ENCODE measurements at regions not wholly inside any gene's neighbourhood (a gene's known extent, or its start where the extent isn't known, plus 50 kb on each side); places are given as distances from the start of the nearest gene placed in this dataset.

DNA sequence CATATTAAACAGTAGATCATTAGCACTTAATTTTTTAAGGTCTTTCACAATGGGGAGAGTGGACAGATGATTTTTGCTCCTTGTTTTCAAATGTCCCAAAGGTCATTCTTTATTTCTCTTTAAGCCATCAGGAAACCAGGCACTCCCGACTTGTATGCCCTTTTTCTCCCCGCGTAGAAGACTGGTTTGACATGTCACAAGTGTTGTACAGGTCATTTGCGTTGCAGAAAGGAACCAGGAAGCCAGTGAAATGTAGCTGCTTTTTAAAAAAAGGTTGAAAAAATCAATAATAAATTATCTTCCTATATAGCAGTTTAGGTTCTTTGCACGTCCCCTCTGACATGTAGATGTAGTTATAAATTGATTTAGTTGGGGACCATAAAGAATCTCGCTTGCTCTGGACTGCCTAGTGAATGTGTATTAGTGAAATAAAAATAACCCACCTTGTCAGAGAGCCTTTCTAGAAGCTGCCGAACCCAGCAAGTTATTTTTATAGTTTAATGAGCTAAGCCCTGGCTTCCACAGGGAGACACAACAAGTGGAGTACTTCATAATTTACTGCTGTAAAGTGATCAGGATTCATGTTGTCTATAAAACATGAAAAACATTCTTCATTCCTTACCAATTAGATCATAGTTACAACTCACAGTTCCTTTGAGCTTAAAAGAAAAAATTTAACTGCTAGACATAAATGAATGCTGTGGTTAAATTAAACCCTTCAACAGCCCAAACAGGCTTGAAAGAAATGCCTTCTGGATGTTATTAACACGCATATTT is 404.6 kb downstream of the CSNK1G3 start (continued):
- TF ChIP-seq FEZF1 (tag by site-specific recombination; IDR thresholded peaks at IDR 0.05) (peak; percentile 83), KLF1 (tag by site-specific recombination; IDR thresholded peaks at IDR 0.05) (no peak), ZNF658 (tag by site-specific recombination; IDR thresholded peaks at IDR 0.05) (no peak), ZNF654 (tag by site-specific recombination; IDR thresholded peaks at IDR 0.05; ENCODE audit: low read depth) (0 out of 2 replicates have a peak, but pooled peaks have one; percentile 6), ZNF350 (tag by site-specific recombination; IDR thresholded peaks at IDR 0.05) (0 out of 2 replicates have a peak, but pooled peaks have one; percentile 32), SALL2 (tag by site-specific recombination; IDR thresholded peaks at IDR 0.05; ENCODE audit: borderline replicate concordance) (no peak), ZNF664 (tag by site-specific recombination; IDR thresholded peaks at IDR 0.05) (peak; percentile 81), ZNF366 (tag by site-specific recombination; conservative IDR thresholded peaks at IDR 0.05) (peak; percentile 96), HOXA7 (CRISPR knock-in tag; IDR thresholded peaks at IDR 0.05; ENCODE audit: borderline replicate concordance) (no peak), ZNF239 (tag by site-specific recombination; IDR thresholded peaks at IDR 0.05) (no peak), ZNF792 (tag by site-specific recombination; IDR thresholded peaks at IDR 0.05) (no peak), ZNF155 (tag by site-specific recombination; IDR thresholded peaks at IDR 0.05) (no peak), ZNF394 (tag by site-specific recombination; IDR thresholded peaks at IDR 0.05; ENCODE audit: borderline replicate concordance) (peak; percentile 79; the same call in 1 of the 2 replicates), REPIN1 (tag by site-specific recombination; IDR thresholded peaks at IDR 0.05; ENCODE audit: low read depth) (peak; percentile 22; the same call in 1 of the 2 replicates), ZNF561 (tag by site-specific recombination; IDR thresholded peaks at IDR 0.05; ENCODE audit: borderline replicate concordance) (no peak; the same call in 1 of the 2 replicates), ZNF302 (tag by site-specific recombination; IDR thresholded peaks at IDR 0.05; ENCODE audit: low read depth) (no peak), BCL11A (tag by site-specific recombination; IDR thresholded peaks at IDR 0.05; ENCODE audit: low read depth) (peak; percentile 84), ZNF157 (tag by site-specific recombination; IDR thresholded peaks at IDR 0.05) (no peak), ZIC2 (tag by site-specific recombination; IDR thresholded peaks at IDR 0.05) (no peak), ZSCAN16 (tag by site-specific recombination; IDR thresholded peaks at IDR 0.05) (no peak), SCRT1 (tag by site-specific recombination; IDR thresholded peaks at IDR 0.05; ENCODE audit: borderline replicate concordance) (peak; percentile 95), GLI4 (tag by site-specific recombination; IDR thresholded peaks at IDR 0.05) (no peak), SP3 (tag by site-specific recombination; IDR thresholded peaks at IDR 0.05) (no peak), ZNF433 (tag by site-specific recombination; IDR thresholded peaks at IDR 0.05; ENCODE audit: low read depth) (no peak)
- TF ChIP-seq, protein P1, sequence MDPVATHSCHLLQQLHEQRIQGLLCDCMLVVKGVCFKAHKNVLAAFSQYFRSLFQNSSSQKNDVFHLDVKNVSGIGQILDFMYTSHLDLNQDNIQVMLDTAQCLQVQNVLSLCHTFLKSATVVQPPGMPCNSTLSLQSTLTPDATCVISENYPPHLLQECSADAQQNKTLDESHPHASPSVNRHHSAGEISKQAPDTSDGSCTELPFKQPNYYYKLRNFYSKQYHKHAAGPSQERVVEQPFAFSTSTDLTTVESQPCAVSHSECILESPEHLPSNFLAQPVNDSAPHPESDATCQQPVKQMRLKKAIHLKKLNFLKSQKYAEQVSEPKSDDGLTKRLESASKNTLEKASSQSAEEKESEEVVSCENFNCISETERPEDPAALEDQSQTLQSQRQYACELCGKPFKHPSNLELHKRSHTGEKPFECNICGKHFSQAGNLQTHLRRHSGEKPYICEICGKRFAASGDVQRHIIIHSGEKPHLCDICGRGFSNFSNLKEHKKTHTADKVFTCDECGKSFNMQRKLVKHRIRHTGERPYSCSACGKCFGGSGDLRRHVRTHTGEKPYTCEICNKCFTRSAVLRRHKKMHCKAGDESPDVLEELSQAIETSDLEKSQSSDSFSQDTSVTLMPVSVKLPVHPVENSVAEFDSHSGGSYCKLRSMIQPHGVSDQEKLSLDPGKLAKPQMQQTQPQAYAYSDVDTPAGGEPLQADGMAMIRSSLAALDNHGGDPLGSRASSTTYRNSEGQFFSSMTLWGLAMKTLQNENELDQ (tag by site-specific recombination; IDR thresholded peaks at IDR 0.05; ENCODE audit: low read depth) = no peak
- TF ChIP-seq, protein P2, sequence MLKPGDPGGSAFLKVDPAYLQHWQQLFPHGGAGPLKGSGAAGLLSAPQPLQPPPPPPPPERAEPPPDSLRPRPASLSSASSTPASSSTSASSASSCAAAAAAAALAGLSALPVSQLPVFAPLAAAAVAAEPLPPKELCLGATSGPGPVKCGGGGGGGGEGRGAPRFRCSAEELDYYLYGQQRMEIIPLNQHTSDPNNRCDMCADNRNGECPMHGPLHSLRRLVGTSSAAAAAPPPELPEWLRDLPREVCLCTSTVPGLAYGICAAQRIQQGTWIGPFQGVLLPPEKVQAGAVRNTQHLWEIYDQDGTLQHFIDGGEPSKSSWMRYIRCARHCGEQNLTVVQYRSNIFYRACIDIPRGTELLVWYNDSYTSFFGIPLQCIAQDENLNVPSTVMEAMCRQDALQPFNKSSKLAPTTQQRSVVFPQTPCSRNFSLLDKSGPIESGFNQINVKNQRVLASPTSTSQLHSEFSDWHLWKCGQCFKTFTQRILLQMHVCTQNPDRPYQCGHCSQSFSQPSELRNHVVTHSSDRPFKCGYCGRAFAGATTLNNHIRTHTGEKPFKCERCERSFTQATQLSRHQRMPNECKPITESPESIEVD (tag by site-specific recombination; IDR thresholded peaks at IDR 0.05) = peak; percentile 98
- TF ChIP-seq, protein P3, sequence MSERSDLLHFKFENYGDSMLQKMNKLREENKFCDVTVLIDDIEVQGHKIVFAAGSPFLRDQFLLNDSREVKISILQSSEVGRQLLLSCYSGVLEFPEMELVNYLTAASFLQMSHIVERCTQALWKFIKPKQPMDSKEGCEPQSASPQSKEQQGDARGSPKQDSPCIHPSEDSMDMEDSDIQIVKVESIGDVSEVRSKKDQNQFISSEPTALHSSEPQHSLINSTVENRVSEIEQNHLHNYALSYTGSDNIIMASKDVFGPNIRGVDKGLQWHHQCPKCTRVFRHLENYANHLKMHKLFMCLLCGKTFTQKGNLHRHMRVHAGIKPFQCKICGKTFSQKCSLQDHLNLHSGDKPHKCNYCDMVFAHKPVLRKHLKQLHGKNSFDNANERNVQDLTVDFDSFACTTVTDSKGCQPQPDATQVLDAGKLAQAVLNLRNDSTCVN (tag by site-specific recombination; optimal IDR thresholded peaks at IDR 0.05) = no peak
- TF ChIP-seq, protein P4, sequence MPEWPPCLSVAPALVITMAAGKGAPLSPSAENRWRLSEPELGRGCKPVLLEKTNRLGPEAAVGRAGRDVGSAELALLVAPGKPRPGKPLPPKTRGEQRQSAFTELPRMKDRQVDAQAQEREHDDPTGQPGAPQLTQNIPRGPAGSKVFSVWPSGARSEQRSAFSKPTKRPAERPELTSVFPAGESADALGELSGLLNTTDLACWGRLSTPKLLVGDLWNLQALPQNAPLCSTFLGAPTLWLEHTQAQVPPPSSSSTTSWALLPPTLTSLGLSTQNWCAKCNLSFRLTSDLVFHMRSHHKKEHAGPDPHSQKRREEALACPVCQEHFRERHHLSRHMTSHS (tag by site-specific recombination; IDR thresholded peaks at IDR 0.05) = no peak
- TF ChIP-seq, protein P5, sequence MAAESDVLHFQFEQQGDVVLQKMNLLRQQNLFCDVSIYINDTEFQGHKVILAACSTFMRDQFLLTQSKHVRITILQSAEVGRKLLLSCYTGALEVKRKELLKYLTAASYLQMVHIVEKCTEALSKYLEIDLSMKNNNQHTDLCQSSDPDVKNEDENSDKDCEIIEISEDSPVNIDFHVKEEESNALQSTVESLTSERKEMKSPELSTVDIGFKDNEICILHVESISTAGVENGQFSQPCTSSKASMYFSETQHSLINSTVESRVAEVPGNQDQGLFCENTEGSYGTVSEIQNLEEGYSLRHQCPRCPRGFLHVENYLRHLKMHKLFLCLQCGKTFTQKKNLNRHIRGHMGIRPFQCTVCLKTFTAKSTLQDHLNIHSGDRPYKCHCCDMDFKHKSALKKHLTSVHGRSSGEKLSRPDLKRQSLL (tag by site-specific recombination; IDR thresholded peaks at IDR 0.05) = peak; percentile 27; the same call in 1 of the 2 replicates

Measured in HEK293 (cell line).